Ectodermal cell (in vitro differentiated cells): ENCODE measurements at regions not wholly inside any gene's neighbourhood (a gene's known extent, or its start where the extent isn't known, plus 50 kb on each side); places are given as distances from the start of the nearest gene placed in this dataset.
"Not testable (repeated sequence)": the region's sequence is repeated elsewhere in the genome, so short reads cannot be mapped to it uniquely, and the experiment has no call there.

ENCODE experiments used
- H3K27ac ChIP-seq: 2 replicates; pipeline ENCODE4 v1.7.0; 2013; ENCODE audit warnings: mild to moderate bottlenecking, low read depth, low read length; ENCODE audit not compliant: insufficient read depth, poor library complexity, severe bottlenecking
- H3K27me3 ChIP-seq: 2 replicates; pipeline ENCODE4 v1.7.0; 2013; ENCODE audit warnings: mild to moderate bottlenecking, low read length; ENCODE audit not compliant: insufficient read depth, control insufficient read depth, poor library complexity, severe bottlenecking
- H3K36me3 ChIP-seq: one replicate; pipeline ENCODE4 v1.7.0; 2013; ENCODE audit warnings: low read length; ENCODE audit not compliant: control insufficient read depth, insufficient read depth
- H3K4me1 ChIP-seq: one replicate; pipeline ENCODE4 v1.7.0; 2013; ENCODE audit warnings: low read length; ENCODE audit not compliant: control insufficient read depth, insufficient read depth
- H3K4me3 ChIP-seq: 2 replicates; pipeline ENCODE4 v1.7.0; 2013; ENCODE audit warnings: low read depth, low read length, control low read depth; ENCODE audit not compliant: insufficient read depth
- H3K9me3 ChIP-seq: 2 replicates; pipeline ENCODE4 v1.7.0; 2013; ENCODE audit warnings: mild to moderate bottlenecking, low read length, moderate library complexity; ENCODE audit not compliant: control insufficient read depth
- WGBS, 2 experiments: methylation state at CpG; one replicate each; pipeline ENCODE4 v1.1.7; 2013; ENCODE audit warnings: missing lambda C conversion rate in 2 of 2; 5-methylcytosine and 5-hydroxymethylcytosine counted together

DNA sequence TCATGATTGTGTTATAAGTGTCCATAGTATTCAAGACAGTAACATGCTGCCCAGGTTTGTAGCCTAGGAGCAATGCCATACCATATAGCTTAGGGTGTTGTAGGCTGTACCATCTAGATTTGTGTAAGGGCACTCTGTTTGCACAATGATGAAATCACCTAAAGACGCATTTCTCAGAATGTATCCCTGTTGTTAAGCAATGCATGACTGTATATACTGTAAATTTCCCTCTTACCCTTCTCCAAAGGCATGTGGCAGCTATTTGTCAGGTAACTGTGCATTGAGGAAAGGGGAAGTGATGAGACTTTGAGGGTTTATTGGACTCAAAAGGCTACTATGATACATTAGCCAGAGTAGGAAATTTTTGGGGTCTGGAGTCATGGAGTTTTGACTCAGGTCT lies 180.8 kb downstream of the VAPA start:
- WGBS, 2 experiments = 100% methylated on average over 1 of the region's 1 CpG

DNA sequence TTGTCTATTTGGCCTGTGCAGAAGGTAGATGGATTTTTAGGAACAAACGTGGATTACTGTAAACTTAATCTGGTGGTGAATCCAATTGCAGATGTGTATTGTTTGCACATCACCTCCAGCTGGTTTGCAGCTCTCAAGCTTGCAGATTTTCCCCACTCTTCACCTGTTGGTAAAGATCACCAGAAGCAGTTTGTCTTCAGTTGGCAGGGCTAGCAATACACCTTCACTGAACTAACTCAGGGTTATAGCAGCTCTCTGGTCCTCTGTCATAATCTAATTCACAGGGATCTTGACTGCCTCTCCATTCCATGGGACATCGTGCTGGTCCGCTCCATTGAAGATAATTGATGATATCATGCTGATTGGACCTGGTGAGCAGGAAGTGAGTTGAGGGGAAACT lies 181.5 kb downstream of the VAPA start:
- Histone ChIP-seq H3K4me1 (peaks cover 5% of the 10 kb centered on the region), H3K27me3 (no peaks in the 10 kb centered on the region), H3K27ac (no peak overlapping the region), H3K4me3 (no peak overlapping the region), H3K9me3 (no peaks in the 10 kb centered on the region), H3K36me3 (no peaks in the 10 kb centered on the region)
- 93 to 94% methylated on average over 3 of the region's 3 CpGs for WGBS, 2 experiments

More for the DNA sequence above, 180.8 kb downstream of the VAPA start:
- Histone ChIP-seq H3K9me3 (no peaks in the 10 kb centered on the region), H3K4me3 (no peak overlapping the region), H3K4me1 (peaks cover 5% of the 10 kb centered on the region), H3K27me3 (no peaks in the 10 kb centered on the region), H3K36me3 (no peaks in the 10 kb centered on the region), H3K27ac (no peak overlapping the region)

DNA sequence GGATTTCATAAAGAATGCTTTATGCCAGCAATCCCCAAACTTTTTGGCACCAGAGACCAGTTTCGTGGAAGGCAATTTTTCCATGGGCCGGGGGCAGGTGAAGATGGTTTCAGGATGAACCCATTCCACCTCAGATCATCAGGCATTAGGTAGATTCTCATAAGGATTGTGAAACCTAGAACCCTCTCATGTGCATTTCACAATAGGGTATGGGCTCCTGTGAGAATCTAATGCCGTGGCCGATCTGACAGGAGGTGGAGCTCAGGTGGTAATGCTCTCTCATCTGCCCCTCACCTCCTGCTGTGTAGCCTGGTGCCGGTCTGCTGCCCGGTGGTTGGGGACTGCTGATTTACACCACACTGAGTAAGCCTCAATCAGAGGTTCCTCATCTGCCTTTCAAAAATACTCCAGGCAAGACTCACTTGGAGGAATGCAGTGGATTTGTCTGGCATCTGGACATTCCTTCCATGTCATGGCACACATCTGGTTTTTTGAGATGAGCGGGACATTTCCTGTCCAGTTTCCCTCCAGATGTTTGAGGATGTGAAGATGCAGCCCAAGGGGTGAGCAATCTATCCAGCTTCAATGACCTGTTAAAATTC lies 185.8 kb downstream of the VAPA start:
- Histone ChIP-seq H3K4me3 (no peak overlapping the region), H3K4me1 (peaks cover 9% of the 10 kb centered on the region), H3K9me3 (no peaks in the 10 kb centered on the region), H3K36me3 (no peaks in the 10 kb centered on the region), H3K27me3 (no peaks in the 10 kb centered on the region), H3K27ac (no peak overlapping the region)
- WGBS, 2 experiments = 87 to 91% methylated on average over 7 of the region's 7 CpGs

DNA sequence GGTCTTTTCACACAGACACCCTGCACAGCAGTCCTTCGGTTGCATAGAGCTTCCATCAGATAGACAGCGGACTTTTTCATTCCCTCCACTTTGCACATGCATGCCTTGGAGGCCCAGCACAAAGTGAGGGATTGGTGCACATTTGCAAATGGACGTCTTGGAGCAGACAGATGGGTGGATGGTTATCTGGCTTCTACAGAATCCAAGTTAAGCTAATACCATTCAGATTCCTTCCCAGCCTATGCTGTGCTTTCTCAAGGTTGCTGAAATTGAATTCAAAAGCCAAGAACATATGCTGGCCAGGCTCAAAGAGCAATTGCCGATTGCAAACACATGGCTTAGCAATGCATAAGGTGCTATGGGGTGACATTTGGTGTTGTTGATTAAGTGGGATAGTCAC lies 186.4 kb downstream of the VAPA start:
- H3K27ac ChIP-seq = no peak overlapping the region
- no peaks in the 10 kb centered on the region for H3K9me3 ChIP-seq
- WGBS, 2 experiments = 90 to 92% methylated on average over 4 of the region's 4 CpGs
- peaks cover 9% of the 10 kb centered on the region for H3K4me1 ChIP-seq
- H3K4me3 ChIP-seq = no peak overlapping the region
- no peaks in the 10 kb centered on the region for H3K36me3 ChIP-seq
- no peaks in the 10 kb centered on the region for H3K27me3 ChIP-seq

DNA sequence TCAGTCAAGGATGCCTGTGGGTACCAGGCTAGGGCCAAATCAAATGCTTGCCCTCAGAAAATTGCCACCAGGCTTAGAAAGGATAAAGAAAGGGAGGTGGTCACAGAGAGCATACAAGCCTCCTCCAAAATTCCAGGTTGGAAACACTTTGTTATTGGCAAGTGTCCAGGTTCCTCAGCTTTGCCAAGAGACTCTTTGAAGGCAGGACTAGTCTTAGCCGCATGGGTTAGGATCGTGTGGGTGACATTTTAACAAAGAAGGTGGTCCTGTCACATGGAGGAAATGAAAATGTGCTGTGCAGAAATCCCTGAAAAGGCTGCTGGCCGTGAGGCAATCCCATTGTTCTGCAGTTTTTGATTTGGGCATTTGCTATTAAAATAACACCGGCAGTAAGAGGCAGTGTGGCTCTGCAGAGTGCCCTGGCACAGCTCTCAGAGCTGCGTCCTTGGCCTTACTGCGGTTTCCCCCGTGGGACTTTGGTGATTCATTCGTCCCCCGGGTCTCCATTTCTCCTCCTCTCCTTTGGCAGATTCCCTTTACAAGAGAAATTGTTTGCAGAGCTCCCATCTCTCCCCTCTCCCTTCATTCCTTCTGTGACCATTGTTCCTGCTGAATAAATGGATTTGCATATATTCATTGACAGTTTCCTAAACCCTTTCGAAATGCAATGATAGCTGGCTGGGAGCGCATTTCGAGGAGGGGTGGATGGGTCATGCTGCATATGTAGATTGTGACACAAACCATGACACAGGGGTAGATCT lies 187.3 kb downstream of the VAPA start:
- Histone ChIP-seq H3K9me3 (no peaks in the 10 kb centered on the region), H3K27me3 (no peaks in the 10 kb centered on the region), H3K4me3 (no peak overlapping the region), H3K27ac (no peak overlapping the region), H3K4me1 (peaks cover 9% of the 10 kb centered on the region), H3K36me3 (no peaks in the 10 kb centered on the region)
- 17% methylated on average over 12 of the region's 12 CpGs for WGBS, 2 experiments

DNA sequence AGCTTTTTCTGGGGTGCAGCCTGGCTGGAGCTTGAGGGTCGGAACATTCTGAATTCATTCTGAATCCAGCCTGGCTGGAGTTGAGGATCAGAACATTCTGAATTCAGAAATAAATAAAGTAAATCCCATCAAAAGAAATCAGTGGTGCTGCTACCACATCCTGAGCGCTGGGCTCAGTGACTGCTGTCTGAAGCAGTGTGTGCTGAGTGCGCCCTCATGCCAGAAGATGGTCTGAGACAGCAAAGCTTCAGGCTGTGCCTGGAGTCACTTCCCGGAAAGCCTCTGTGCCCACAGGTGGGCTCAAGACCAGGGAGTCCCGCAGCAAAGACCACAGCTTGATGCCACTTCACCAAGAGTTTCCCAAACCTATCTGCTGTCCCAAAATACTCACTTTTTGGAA lies 187.9 kb downstream of the VAPA start:
- H3K9me3 ChIP-seq = no peaks in the 10 kb centered on the region
- H3K27me3 ChIP-seq = no peaks in the 10 kb centered on the region
- 39 to 52% methylated on average over 5 of the region's 5 CpGs for WGBS, 2 experiments
- H3K36me3 ChIP-seq = no peaks in the 10 kb centered on the region
- no peak overlapping the region for H3K4me3 ChIP-seq
- H3K4me1 ChIP-seq = peaks cover 9% of the 10 kb centered on the region
- no peak overlapping the region for H3K27ac ChIP-seq

DNA sequence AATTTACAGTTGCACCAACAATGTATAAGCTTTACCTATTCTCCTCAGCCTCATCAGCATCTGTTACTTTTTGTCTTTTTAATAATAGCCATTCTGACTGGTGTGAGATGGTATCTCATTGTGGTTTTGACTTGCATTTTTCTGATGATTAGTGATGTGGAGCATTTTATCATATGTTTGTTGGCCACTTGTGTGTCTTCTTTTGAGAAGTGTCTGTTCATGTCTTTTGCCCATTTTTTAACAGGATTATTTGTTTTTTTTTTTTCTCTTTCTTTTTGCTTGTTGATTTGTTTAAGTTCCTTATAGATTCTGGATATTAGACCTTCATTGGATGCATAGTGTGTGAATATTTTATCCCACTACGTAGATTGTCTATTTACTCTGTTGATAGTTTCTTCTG lies 191.3 kb downstream of the VAPA start:
- WGBS, 2 experiments = 67 to 71% methylated on average over 1 of the region's 1 CpG
- not testable (repeated sequence) for H3K9me3 ChIP-seq

DNA sequence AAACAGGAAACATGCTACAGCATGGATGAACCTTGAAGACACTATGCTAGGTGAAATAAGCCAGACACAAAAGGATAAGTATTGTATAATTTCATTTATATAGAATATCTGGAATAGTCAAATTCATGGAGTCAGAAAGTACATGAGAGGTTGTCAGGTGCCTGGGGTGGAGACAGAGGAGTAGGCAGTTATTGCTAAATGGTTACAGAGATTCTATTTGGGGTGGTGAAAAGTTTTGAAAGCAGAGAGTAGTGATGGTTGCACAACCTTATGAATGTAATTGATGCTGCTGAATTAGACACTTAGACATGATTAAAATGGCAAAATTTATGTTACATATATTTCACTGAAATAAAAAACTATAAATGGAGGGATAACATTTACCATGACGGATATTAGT lies 197.4 kb downstream of the VAPA start:
- WGBS, 2 experiments = 90 to 96% methylated on average over 1 of the region's 1 CpG
- Histone ChIP-seq H3K27me3 (no peaks in the 10 kb centered on the region), H3K9me3 (no peaks in the 10 kb centered on the region), H3K4me1 (peaks cover 9% of the 10 kb centered on the region), H3K4me3 (no peak overlapping the region), H3K27ac (no peak overlapping the region), H3K36me3 (no peaks in the 10 kb centered on the region)

More for the DNA sequence above, 191.3 kb downstream of the VAPA start:
- not testable (repeated sequence) for H3K4me3 ChIP-seq, H3K36me3 ChIP-seq, H3K27ac ChIP-seq, H3K27me3 ChIP-seq, H3K4me1 ChIP-seq

DNA sequence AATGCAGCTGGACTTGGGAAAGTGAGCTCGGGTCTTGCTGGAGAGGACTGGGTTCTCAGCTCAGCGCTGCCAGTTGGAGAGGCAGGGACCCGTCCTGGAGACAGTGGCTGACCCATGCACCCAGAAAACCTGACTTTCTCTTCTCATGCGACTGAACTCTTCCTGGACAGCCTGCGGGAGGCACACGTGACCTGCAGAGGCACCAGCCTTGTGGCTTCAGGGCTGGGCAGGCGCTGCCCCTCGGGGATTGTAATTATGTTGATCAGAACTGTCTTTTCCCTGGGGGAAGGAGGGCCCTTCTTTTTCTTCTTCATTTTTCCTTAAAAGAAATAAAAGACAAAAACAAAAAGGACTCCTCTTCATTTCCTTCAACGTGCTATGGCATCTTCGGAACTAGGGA lies 198.1 kb downstream of the VAPA start:
- Histone ChIP-seq H3K36me3 (no peaks in the 10 kb centered on the region), H3K4me1 (peaks cover 9% of the 10 kb centered on the region), H3K27me3 (no peaks in the 10 kb centered on the region), H3K4me3 (no peak overlapping the region), H3K9me3 (no peaks in the 10 kb centered on the region), H3K27ac (no peak overlapping the region)
- WGBS, 2 experiments = 90 to 95% methylated on average over 10 of the region's 10 CpGs

DNA sequence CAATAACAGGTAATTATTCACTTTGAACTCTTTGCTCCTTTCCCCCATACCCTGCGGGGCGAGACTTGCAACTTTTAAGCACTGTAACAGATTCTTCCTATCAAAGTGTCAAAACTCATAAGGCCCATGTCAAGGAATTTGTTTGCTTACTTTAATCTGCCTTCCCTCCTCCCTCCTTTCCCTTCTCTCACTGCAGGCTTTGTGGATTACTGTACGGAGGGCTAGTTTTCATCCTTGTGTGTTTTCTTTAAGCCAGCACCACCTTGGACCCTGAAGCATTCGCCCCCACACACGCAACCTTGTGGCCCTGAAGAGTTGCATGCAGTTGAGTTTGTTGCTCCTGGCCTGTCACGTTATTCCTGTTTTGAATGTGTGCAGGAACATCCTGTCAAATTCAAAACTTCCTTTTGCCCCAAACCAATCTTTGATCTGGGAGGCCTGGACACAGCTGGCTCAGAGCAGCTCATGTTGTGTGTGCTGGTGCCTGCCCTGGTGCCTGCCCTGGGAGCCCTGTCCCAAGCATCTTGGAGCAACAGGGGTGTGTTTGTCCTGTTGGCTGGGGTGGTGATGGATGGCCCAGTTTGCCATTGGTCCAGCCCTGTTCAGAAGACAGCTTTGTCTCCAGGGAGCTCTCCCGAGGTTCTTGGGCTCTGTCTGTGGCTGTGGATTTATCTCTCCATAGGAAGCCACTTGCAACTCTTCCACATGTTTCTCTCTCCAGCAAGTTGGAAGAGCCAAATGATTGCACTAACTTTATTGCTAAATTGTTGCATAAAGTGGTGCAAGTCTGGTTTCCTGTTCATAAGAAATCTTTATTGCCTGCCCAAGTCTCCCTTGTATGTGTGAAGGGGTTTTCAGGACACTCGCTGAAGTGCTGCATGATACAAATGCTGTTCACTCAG lies 199.6 kb downstream of the VAPA start:
- H3K27me3 ChIP-seq = no peaks in the 10 kb centered on the region
- H3K36me3 ChIP-seq = no peaks in the 10 kb centered on the region
- H3K4me3 ChIP-seq = no peak overlapping the region
- 89 to 94% methylated on average over 8 of the region's 8 CpGs for WGBS, 2 experiments
- no peak overlapping the region for H3K27ac ChIP-seq
- H3K9me3 ChIP-seq = no peaks in the 10 kb centered on the region
- peaks cover 9% of the 10 kb centered on the region for H3K4me1 ChIP-seq
